Loucy (cell line): ENCODE measurements at regions not wholly inside any gene's neighbourhood (a gene's known extent, or its start where the extent isn't known, plus 50 kb on each side); places are given as distances from the start of the nearest gene placed in this dataset.

Experiments
- CTCF ChIP-seq: fragments of 200-600 bp; sonication (generic); conservative IDR thresholded peaks from 2 replicates; pipeline ENCODE4 v1.5.1; 2014; ENCODE audit warnings: mild to moderate bottlenecking, antibody characterized with exemption, low read length
- EZH2phosphoT487 ChIP-seq: fragments of 200-600 bp; IDR thresholded peaks from 2 replicates; pipeline ENCODE4 v1.6.1; 2018; ENCODE audit warnings: antibody characterized with exemption, mild to moderate bottlenecking, moderate library complexity, borderline replicate concordance

GRCh38 chr3:166607933-166608521 lies 770.8 kb upstream of the BCHE start:
- TF ChIP-seq CTCF, result no peak
- no peak for TF ChIP-seq EZH2phosphoT487
